GM12875 (cell line): ENCODE measurements at regions not wholly inside any gene's neighbourhood (a gene's known extent, or its start where the extent isn't known, plus 50 kb on each side); places are given as distances from the start of the nearest gene placed in this dataset.
"Not testable (repeated sequence)": the region's sequence is repeated elsewhere in the genome, so short reads cannot be mapped to it uniquely, and the experiment has no call there.

ENCODE experiments used
- H3K4me3 ChIP-seq: one replicate; pipeline ENCODE4 v1.5.1; 2011; ENCODE audit warnings: low read depth, low read length, control low read depth
- CTCF ChIP-seq: IDR thresholded peaks from 2 replicates; pipeline ENCODE4 v1.5.1; 2011; ENCODE audit warnings: low read depth, mild to moderate bottlenecking, control low read depth, inconsistent platforms, low read length, moderate library complexity, borderline replicate concordance; ENCODE audit not compliant: insufficient read depth

GRCh38 chr10:125238682-125239081 is 78.3 kb upstream of the CTBP2 start:
- H3K4me3 ChIP-seq: no peak overlapping the region

GRCh38 chr10:125236091-125236490 is 75.7 kb upstream of the CTBP2 start:
- H3K4me3 ChIP-seq: no peak overlapping the region
- TF ChIP-seq CTCF: no peak

More at GRCh38 chr10:125238682-125239081, 78.3 kb upstream of the CTBP2 start:
- TF ChIP-seq CTCF: no peak

GRCh38 chr10:125235093-125236069 is 75.0 kb upstream of the CTBP2 start:
- H3K4me3 ChIP-seq: no peak overlapping the region
- no peak for TF ChIP-seq CTCF

- H3K4me3 ChIP-seq: not testable (repeated sequence)
Measured at GRCh38 chr10:125234576-125234975, 74.2 kb upstream of the CTBP2 start.

GRCh38 chr10:125233726-125234125 is 73.4 kb upstream of the CTBP2 start:
- no peak for TF ChIP-seq CTCF
- H3K4me3 ChIP-seq: no peak overlapping the region

- no peak for TF ChIP-seq CTCF
- no peak overlapping the region for H3K4me3 ChIP-seq
Measured at GRCh38 chr10:125232841-125233240, 72.5 kb upstream of the CTBP2 start.

GRCh38 chr10:125231813-125232475 is 71.6 kb upstream of the CTBP2 start:
- no peak overlapping the region for H3K4me3 ChIP-seq

More at GRCh38 chr10:125231813-125232475, 71.6 kb upstream of the CTBP2 start:
- TF ChIP-seq CTCF: no peak
